GM10266 (cell line): ENCODE measurements at regions not wholly inside any gene's neighbourhood (a gene's known extent, or its start where the extent isn't known, plus 50 kb on each side); places are given as distances from the start of the nearest gene placed in this dataset.

Experiments
- DNase-seq: peaks from one replicate; pipeline ENCODE4 v3.0.0; 2012; ENCODE audit errors: extremely low spot score
- CTCF ChIP-seq: IDR thresholded peaks from 2 replicates; pipeline ENCODE4 v1.5.1; 2012; ENCODE audit warnings: mild to moderate bottlenecking, low read depth; ENCODE audit not compliant: control insufficient read depth, insufficient read depth; ENCODE audit errors: missing control alignments

DNA sequence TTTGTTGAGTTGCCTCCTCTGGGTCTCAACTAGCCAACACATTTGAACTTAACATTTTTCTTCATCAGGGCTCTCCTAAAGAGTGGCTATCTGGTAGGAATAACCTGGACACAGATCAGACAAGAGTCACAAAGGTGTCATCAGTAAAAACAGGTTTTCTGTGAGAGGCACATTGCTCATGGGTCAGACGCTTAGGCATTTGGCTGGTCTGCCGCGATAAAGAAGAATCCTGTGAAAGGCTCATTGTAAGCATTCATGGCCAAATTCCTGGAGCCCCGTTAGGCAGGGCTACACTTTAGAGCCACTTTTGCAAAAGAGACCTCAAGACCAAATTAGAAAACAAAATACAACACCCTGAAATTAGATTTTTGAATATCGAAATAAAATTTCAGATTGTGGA lies 64.2 kb upstream of the PDE4B start:
- DNase-seq, result no peak
- TF ChIP-seq CTCF, result no peak

DNA sequence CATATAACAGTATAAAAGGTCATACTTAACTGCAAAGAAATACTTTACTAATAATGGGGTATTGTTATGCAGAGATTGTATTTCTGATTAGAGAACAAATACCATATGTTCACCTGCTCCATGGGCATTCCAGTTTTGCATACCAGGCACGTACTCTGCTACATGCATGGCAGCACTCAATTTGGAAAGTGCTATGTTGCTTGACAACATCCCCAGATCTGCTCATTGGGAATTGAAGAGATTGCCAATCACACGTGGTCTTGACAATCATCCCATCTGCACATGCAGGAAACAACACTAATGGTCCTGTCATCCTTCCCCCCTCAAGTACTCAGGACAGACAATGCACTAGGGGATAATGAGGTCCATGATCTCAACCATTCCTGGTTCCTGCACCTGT lies 63.4 kb upstream of the PDE4B start:
- no peak for TF ChIP-seq CTCF
- DNase-seq, result no peak

DNA sequence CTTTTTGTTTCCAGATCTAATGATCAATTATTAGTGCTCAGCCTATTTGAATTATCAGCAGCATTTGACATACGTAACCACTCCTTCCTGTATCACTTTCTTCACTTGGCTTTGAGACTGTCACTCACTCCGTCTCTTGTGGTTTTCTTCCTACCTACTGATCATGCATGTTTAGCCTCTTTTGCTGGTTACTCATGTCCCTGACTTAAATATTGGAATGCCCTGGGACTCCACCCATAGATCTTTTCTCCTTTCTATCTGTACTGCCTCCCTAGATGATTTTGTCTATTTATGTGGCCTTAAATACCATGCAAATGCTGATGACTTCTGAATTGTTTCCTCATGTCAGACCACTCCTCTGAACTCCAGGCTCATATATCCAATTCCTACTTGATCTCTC lies 57.7 kb upstream of the PDE4B start:
- DNase-seq, result no peak
- TF ChIP-seq CTCF, result no peak

- no peak for TF ChIP-seq CTCF
- DNase-seq, result no peak
Observed at GRCh38 chr1:65741993-65742392, 50.7 kb upstream of the PDE4B start.
